HUES48 (cell line): ENCODE measurements at regions not wholly inside any gene's neighbourhood (a gene's known extent, or its start where the extent isn't known, plus 50 kb on each side); places are given as distances from the start of the nearest gene placed in this dataset.

Experiments used
- H3K27ac ChIP-seq: one replicate; pipeline ENCODE4 v1.7.0; 2013; ENCODE audit warnings: low read depth, low read length, inconsistent platforms
- H3K27me3 ChIP-seq: 2 replicates; pipeline ENCODE4 v1.6.1; 2013; ENCODE audit warnings: mild to moderate bottlenecking, low read length; ENCODE audit not compliant: control insufficient read depth, insufficient read depth
- H3K36me3 ChIP-seq: 2 replicates; pipeline ENCODE4 v1.6.1; 2013; ENCODE audit warnings: low read length; ENCODE audit not compliant: control insufficient read depth, insufficient read depth
- H3K4me1 ChIP-seq: 2 replicates; pipeline ENCODE4 v1.6.1; 2013; ENCODE audit warnings: mild to moderate bottlenecking, low read length; ENCODE audit not compliant: control insufficient read depth, insufficient read depth
- H3K4me3 ChIP-seq: 2 replicates; pipeline ENCODE4 v1.5.1; 2013; ENCODE audit warnings: mild to moderate bottlenecking, low read depth, low read length
- H3K9ac ChIP-seq: 2 replicates; pipeline ENCODE4 v1.6.1; 2013; ENCODE audit warnings: mild to moderate bottlenecking, low read depth, low read length, moderate library complexity
- H3K9me3 ChIP-seq: 2 replicates; pipeline ENCODE4 v1.6.1; 2013; ENCODE audit warnings: low read length; ENCODE audit not compliant: control insufficient read depth, insufficient read depth

- no peaks in the 10 kb centered on the region for H3K27me3 ChIP-seq
- H3K27ac ChIP-seq = no peak overlapping the region
- no peaks in the 10 kb centered on the region for H3K36me3 ChIP-seq
- 0 out of 2 replicates have a peak, but pooled peaks cover 5% of the 10 kb centered on the region for H3K4me1 ChIP-seq
- no peak overlapping the region for H3K4me3 ChIP-seq
- no peak overlapping the region for H3K9ac ChIP-seq
- H3K9me3 ChIP-seq = no peaks in the 10 kb centered on the region
These were observed 120.3 kb upstream of the PLEKHG7 start for GRCh38 chr12:92582475-92582874.

GRCh38 chr12:92581604-92582003 lies 121.2 kb upstream of the PLEKHG7 start:
- Histone ChIP-seq H3K27ac (no peak overlapping the region), H3K4me1 (0 out of 2 replicates have a peak, but pooled peaks cover 5% of the 10 kb centered on the region), H3K9ac (no peak overlapping the region), H3K27me3 (no peaks in the 10 kb centered on the region), H3K36me3 (no peaks in the 10 kb centered on the region), H3K9me3 (no peaks in the 10 kb centered on the region), H3K4me3 (no peak overlapping the region)

GRCh38 chr12:92574911-92575570 lies 127.7 kb upstream of the PLEKHG7 start:
- Histone ChIP-seq H3K9me3 (no peaks in the 10 kb centered on the region), H3K4me1 (peaks cover 2% of the 10 kb centered on the region; the same call in 1 of the 2 replicates), H3K36me3 (no peaks in the 10 kb centered on the region), H3K9ac (no peak overlapping the region), H3K4me3 (no peak overlapping the region), H3K27ac (no peak overlapping the region), H3K27me3 (no peaks in the 10 kb centered on the region)

GRCh38 chr12:92574051-92574783 lies 128.6 kb upstream of the PLEKHG7 start:
- Histone ChIP-seq H3K36me3 (no peaks in the 10 kb centered on the region), H3K9me3 (no peaks in the 10 kb centered on the region), H3K27me3 (no peaks in the 10 kb centered on the region), H3K4me3 (no peak overlapping the region), H3K4me1 (peaks cover 4% of the 10 kb centered on the region; the same call in 1 of the 2 replicates), H3K9ac (no peak overlapping the region), H3K27ac (no peak overlapping the region)

- Histone ChIP-seq H3K4me1 (peaks cover 4% of the 10 kb centered on the region; the same call in 1 of the 2 replicates), H3K27ac (no peak overlapping the region), H3K4me3 (no peak overlapping the region), H3K36me3 (no peaks in the 10 kb centered on the region), H3K9me3 (no peaks in the 10 kb centered on the region), H3K27me3 (no peaks in the 10 kb centered on the region), H3K9ac (no peak overlapping the region)
These were observed 129.7 kb upstream of the PLEKHG7 start for GRCh38 chr12:92573104-92573503.

- Histone ChIP-seq H3K4me3 (no peak overlapping the region), H3K9ac (no peak overlapping the region), H3K27ac (no peak overlapping the region), H3K36me3 (no peaks in the 10 kb centered on the region), H3K9me3 (no peaks in the 10 kb centered on the region), H3K27me3 (no peaks in the 10 kb centered on the region), H3K4me1 (peaks cover 4% of the 10 kb centered on the region; the same call in 1 of the 2 replicates)
These were observed 130.8 kb upstream of the PLEKHG7 start for GRCh38 chr12:92571844-92572543.

- no peak overlapping the region for H3K27ac ChIP-seq
- H3K4me1 ChIP-seq = peaks cover 4% of the 10 kb centered on the region; the same call in 1 of the 2 replicates
- H3K9me3 ChIP-seq = no peaks in the 10 kb centered on the region
- H3K27me3 ChIP-seq = no peaks in the 10 kb centered on the region
- H3K4me3 ChIP-seq = no peak overlapping the region
- H3K9ac ChIP-seq = no peak overlapping the region
- no peaks in the 10 kb centered on the region for H3K36me3 ChIP-seq
These were observed 131.6 kb upstream of the PLEKHG7 start for GRCh38 chr12:92571169-92571568.

- Histone ChIP-seq H3K36me3 (no peaks in the 10 kb centered on the region), H3K9ac (no peak overlapping the region), H3K4me1 (peaks cover 4% of the 10 kb centered on the region; the same call in 1 of the 2 replicates), H3K27me3 (no peaks in the 10 kb centered on the region), H3K27ac (no peak overlapping the region), H3K4me3 (no peak overlapping the region), H3K9me3 (no peaks in the 10 kb centered on the region)
These were observed 132.6 kb upstream of the PLEKHG7 start for GRCh38 chr12:92570056-92570753.

- Histone ChIP-seq H3K27me3 (no peaks in the 10 kb centered on the region), H3K36me3 (no peaks in the 10 kb centered on the region), H3K27ac (no peak overlapping the region), H3K4me3 (no peak overlapping the region), H3K4me1 (peaks cover 4% of the 10 kb centered on the region; the same call in 1 of the 2 replicates), H3K9ac (no peak overlapping the region), H3K9me3 (no peaks in the 10 kb centered on the region)
These were observed 134.1 kb upstream of the PLEKHG7 start for GRCh38 chr12:92568691-92569090.

- H3K4me1 ChIP-seq = peaks cover 4% of the 10 kb centered on the region; the same call in 1 of the 2 replicates
These were observed 136.3 kb upstream of the PLEKHG7 start for GRCh38 chr12:92566448-92567019.

More at GRCh38 chr12:92566448-92567019, 136.3 kb upstream of the PLEKHG7 start:
- H3K4me3 ChIP-seq = no peak overlapping the region
- H3K9me3 ChIP-seq = no peaks in the 10 kb centered on the region
- H3K36me3 ChIP-seq = no peaks in the 10 kb centered on the region
- no peaks in the 10 kb centered on the region for H3K27me3 ChIP-seq
- H3K9ac ChIP-seq = no peak overlapping the region
- H3K27ac ChIP-seq = no peak overlapping the region
